NB4 (cell line): ENCODE measurements at regions not wholly inside any gene's neighbourhood (a gene's known extent, or its start where the extent isn't known, plus 50 kb on each side); places are given as distances from the start of the nearest gene placed in this dataset.

Experiments used
- CTCF ChIP-seq: IDR thresholded peaks from one replicate; pipeline ENCODE4 v1.5.1; 2012; ENCODE audit warnings: low read depth, low read length
- MYC ChIP-seq: IDR thresholded peaks from 2 replicates; pipeline ENCODE4 v1.6.1; 2011; ENCODE audit warnings: low read depth, low read length
- POLR2A ChIP-seq: IDR thresholded peaks from 2 replicates; pipeline ENCODE4 v1.6.1; 2011; ENCODE audit warnings: mild to moderate bottlenecking; ENCODE audit not compliant: insufficient read length; ENCODE audit errors: extremely low read depth

GRCh38 chr9:73855206-73855605 is 641.9 kb upstream of the RORB start:
- TF ChIP-seq CTCF (no peak), POLR2A (no peak), MYC (no peak)
